ENCODE measurements at regions not wholly inside any gene's neighbourhood (a gene's known extent, or its start where the extent isn't known, plus 50 kb on each side); places are given as distances from the start of the nearest gene placed in this dataset.
A peak's percentile ranks its signal among the peaks of the same experiment; 100 is the strongest.

- Histone ChIP-seq H2AFZ (peak overlapping the region; percentile 46), H3K9me2 (replicated peaks; ENCODE audit: insufficient read depth) (no peaks in the 10 kb centered on the region), H3K9me3 (ENCODE audit: low read depth) (no peaks in the 10 kb centered on the region), H3K4me2 (peak overlapping the region; percentile 76), H4K20me1 (ENCODE audit: insufficient read depth, poor library complexity, severe bottlenecking) (no peaks in the 10 kb centered on the region), H3K27me3 (no peaks in the 10 kb centered on the region), H3K36me3 (replicated peaks; ENCODE audit: insufficient read depth, low read depth) (no peaks in the 10 kb centered on the region), H3K27ac (peak overlapping the region; percentile 87), H3K79me2 (no peaks in the 10 kb centered on the region), H3K4me3 (peak overlapping the region; percentile 26), H3K4me1 (ENCODE audit: insufficient read depth) (peaks cover 20% of the 10 kb centered on the region)
- TF ChIP-seq CTCF (IDR thresholded peaks at IDR 0.05; ENCODE audit: poor library complexity) = peak; percentile 95
- no peak for TF ChIP-seq EZH2phosphoT487 (IDR thresholded peaks at IDR 0.05; ENCODE audit: low read depth, severe bottlenecking, unreplicated experiment)
- DNase-seq (ENCODE audit: low spot score) = peak; percentile 90
- WGBS (ENCODE audit: low lambda C conversion rate, missing lambda C conversion rate) = 5% methylated on average over 4 of the region's 4 CpGs
These were observed 199.5 kb upstream of the DCN start for GRCh38 chr12:91382081-91382543.

GRCh38 chr12:91381309-91381804 is 198.7 kb upstream of the DCN start:
- Histone ChIP-seq H3K4me1 (ENCODE audit: insufficient read depth) (peaks cover 20% of the 10 kb centered on the region), H2AFZ (peak overlapping the region; percentile 46), H3K36me3 (replicated peaks; ENCODE audit: insufficient read depth, low read depth) (no peaks in the 10 kb centered on the region), H3K9me3 (ENCODE audit: low read depth) (no peaks in the 10 kb centered on the region), H3K9me2 (replicated peaks; ENCODE audit: insufficient read depth) (no peaks in the 10 kb centered on the region), H3K4me2 (peak overlapping the region; percentile 76), H3K27ac (peak overlapping the region; percentile 87), H3K4me3 (peak overlapping the region; percentile 26), H4K20me1 (ENCODE audit: insufficient read depth, poor library complexity, severe bottlenecking) (no peaks in the 10 kb centered on the region), H3K79me2 (no peaks in the 10 kb centered on the region), H3K27me3 (no peaks in the 10 kb centered on the region)
- peak; percentile 84 for DNase-seq (ENCODE audit: low spot score)
- WGBS (ENCODE audit: low lambda C conversion rate, missing lambda C conversion rate) = 7% methylated on average over 11 of the region's 11 CpGs
- no peak for TF ChIP-seq EZH2 (IDR thresholded peaks at IDR 0.05; ENCODE audit: borderline replicate concordance)
- no peak for TF ChIP-seq CTCF (IDR thresholded peaks at IDR 0.05; ENCODE audit: poor library complexity)
- TF ChIP-seq EZH2phosphoT487 (IDR thresholded peaks at IDR 0.05; ENCODE audit: low read depth, severe bottlenecking, unreplicated experiment) = no peak

- Histone ChIP-seq H4K20me1 (ENCODE audit: insufficient read depth, poor library complexity, severe bottlenecking) (no peaks in the 10 kb centered on the region), H3K79me2 (no peaks in the 10 kb centered on the region), H3K36me3 (replicated peaks; ENCODE audit: insufficient read depth, low read depth) (no peaks in the 10 kb centered on the region), H3K9me3 (ENCODE audit: low read depth) (no peaks in the 10 kb centered on the region), H3K4me1 (ENCODE audit: insufficient read depth) (peaks cover 20% of the 10 kb centered on the region), H2AFZ (no peak overlapping the region), H3K27ac (peak overlapping the region; percentile 87), H3K4me3 (no peak overlapping the region), H3K4me2 (peak overlapping the region; percentile 76), H3K9me2 (replicated peaks; ENCODE audit: insufficient read depth) (no peaks in the 10 kb centered on the region), H3K27me3 (no peaks in the 10 kb centered on the region)
- no peak for DNase-seq (ENCODE audit: low spot score)
- no peak for TF ChIP-seq EZH2phosphoT487 (IDR thresholded peaks at IDR 0.05; ENCODE audit: low read depth, severe bottlenecking, unreplicated experiment)
- TF ChIP-seq CTCF (IDR thresholded peaks at IDR 0.05; ENCODE audit: poor library complexity) = no peak
- TF ChIP-seq EZH2 (IDR thresholded peaks at IDR 0.05; ENCODE audit: borderline replicate concordance) = no peak
- WGBS (ENCODE audit: low lambda C conversion rate, missing lambda C conversion rate) = 54% methylated on average over 5 of the region's 5 CpGs
These were observed 198.0 kb upstream of the DCN start for GRCh38 chr12:91380631-91381030.

Data from hepatocyte (in vitro differentiated cells).